H9 (cell line): ENCODE measurements at regions not wholly inside any gene's neighbourhood (a gene's known extent, or its start where the extent isn't known, plus 50 kb on each side); places are given as distances from the start of the nearest gene placed in this dataset.

Experiments
- DNase-seq: peaks from one replicate; pipeline ENCODE4 v3.0.0-alpha.2; 2017
- H2AFZ ChIP-seq: one replicate; pipeline ENCODE4 v1.6.1; 2013; ENCODE audit warnings: mild to moderate bottlenecking, low read length, control low read depth, moderate library complexity
- H2AK5ac ChIP-seq: 2 replicates; pipeline ENCODE4 v1.6.1; 2013; ENCODE audit warnings: low read length, control low read depth, mixed read lengths; ENCODE audit not compliant: insufficient read length
- H2BK120ac ChIP-seq: one replicate; pipeline ENCODE4 v1.6.1; 2013; ENCODE audit warnings: low read depth, mild to moderate bottlenecking, low read length, control low read depth, inconsistent platforms; ENCODE audit not compliant: poor library complexity, severe bottlenecking
- H2BK12ac ChIP-seq: 2 replicates; pipeline ENCODE4 v1.6.1; 2013; ENCODE audit warnings: low read length, control low read depth, mixed read lengths, low read depth; ENCODE audit not compliant: insufficient read length
- H2BK15ac ChIP-seq: 2 replicates; pipeline ENCODE4 v1.6.1; 2013; ENCODE audit warnings: low read depth, low read length, control low read depth
- H2BK20ac ChIP-seq: one replicate; pipeline ENCODE4 v1.6.1; 2013; ENCODE audit warnings: low read depth, mild to moderate bottlenecking, low read length, control low read depth, inconsistent platforms; ENCODE audit not compliant: poor library complexity, severe bottlenecking
- H2BK5ac ChIP-seq: 2 replicates; pipeline ENCODE4 v1.6.1; 2013; ENCODE audit warnings: low read length, control low read depth, mixed read lengths; ENCODE audit not compliant: insufficient read length
- H3K14ac ChIP-seq: 2 replicates; pipeline ENCODE4 v1.6.1; 2013; ENCODE audit warnings: low read length, control low read depth; ENCODE audit not compliant: insufficient read depth
- H3K18ac ChIP-seq: 2 replicates; pipeline ENCODE4 v1.6.1; 2013; ENCODE audit warnings: low read depth, mild to moderate bottlenecking, mixed read lengths, low read length, control low read depth; ENCODE audit not compliant: insufficient read length
- H3K23ac ChIP-seq: 2 replicates; pipeline ENCODE4 v1.6.1; 2013; ENCODE audit warnings: low read length, control low read depth, mixed read lengths, low read depth; ENCODE audit not compliant: insufficient read length
- H3K23me2 ChIP-seq: 2 replicates; pipeline ENCODE4 v1.6.1; 2013; ENCODE audit warnings: low read depth, mild to moderate bottlenecking, mixed read lengths, low read length, control low read depth; ENCODE audit not compliant: insufficient read length, poor library complexity, severe bottlenecking
- H3K27ac ChIP-seq: 2 replicates; pipeline ENCODE4 v1.5.1; 2013; ENCODE audit warnings: low read length, control low read depth, mixed read lengths, low read depth; ENCODE audit not compliant: insufficient read length
- H3K27me3 ChIP-seq: 2 replicates; pipeline ENCODE4 v1.6.1; 2013; ENCODE audit warnings: low read length, control low read depth, inconsistent platforms; ENCODE audit not compliant: insufficient read depth
- H3K4ac ChIP-seq: 2 replicates; pipeline ENCODE4 v1.6.1; 2013; ENCODE audit warnings: low read depth, mild to moderate bottlenecking, control low read depth, inconsistent platforms, low read length, moderate library complexity
- H3K4me1 ChIP-seq: 2 replicates; pipeline ENCODE4 v1.6.1; 2013; ENCODE audit warnings: low read length, control low read depth, inconsistent platforms; ENCODE audit not compliant: insufficient read depth
- H3K4me2 ChIP-seq: 2 replicates; pipeline ENCODE4 v1.6.1; 2013; ENCODE audit warnings: low read length, control low read depth, mixed read lengths; ENCODE audit not compliant: insufficient read length, insufficient read depth
- H3K56ac ChIP-seq: 2 replicates; pipeline ENCODE4 v1.6.1; 2013; ENCODE audit warnings: low read depth, mild to moderate bottlenecking, mixed read lengths, low read length, control low read depth; ENCODE audit not compliant: insufficient read length
- H3K79me1 ChIP-seq: 2 replicates; pipeline ENCODE4 v1.6.1; 2013; ENCODE audit warnings: low read depth, mild to moderate bottlenecking, moderate library complexity, low read length, control low read depth, inconsistent platforms; ENCODE audit not compliant: insufficient read depth, poor library complexity, severe bottlenecking
- H3K79me2 ChIP-seq: 2 replicates; pipeline ENCODE4 v1.6.1; 2013; ENCODE audit warnings: low read length, control low read depth, inconsistent platforms; ENCODE audit not compliant: insufficient read depth
- H3K9ac ChIP-seq: 2 replicates; pipeline ENCODE4 v1.6.1; 2013; ENCODE audit warnings: low read length, control low read depth, mixed read lengths; ENCODE audit not compliant: insufficient read length; ENCODE audit errors: extremely low read depth
- H3K9me3 ChIP-seq: one replicate; pipeline ENCODE4 v1.6.1; 2013; ENCODE audit warnings: low read depth, low read length, inconsistent platforms; ENCODE audit not compliant: control insufficient read depth
- H3T11ph ChIP-seq: one replicate; pipeline ENCODE4 v1.6.1; 2013; ENCODE audit warnings: mild to moderate bottlenecking, low read length, control low read depth, inconsistent platforms
- H4K20me1 ChIP-seq: one replicate; pipeline ENCODE4 v1.6.1; 2013; ENCODE audit not compliant: control insufficient read depth, insufficient read length, insufficient read depth
- H4K5ac ChIP-seq: 2 replicates; pipeline ENCODE4 v1.6.1; 2013; ENCODE audit warnings: low read depth, mild to moderate bottlenecking, mixed read lengths, low read length, control low read depth; ENCODE audit not compliant: insufficient read length
- H4K8ac ChIP-seq: replicated peaks from 2 replicates; pipeline ENCODE4 v1.6.1; 2013; ENCODE audit warnings: low read length, control low read depth, mixed read lengths, low read depth; ENCODE audit not compliant: insufficient read length
- H4K91ac ChIP-seq: 2 replicates; pipeline ENCODE4 v1.6.1; 2013; ENCODE audit warnings: low read depth, mild to moderate bottlenecking, moderate library complexity, mixed read lengths, low read length, control low read depth; ENCODE audit not compliant: insufficient read length
- H3K27ac Mint-ChIP-seq, 3 experiments: 2 replicates in 2 of 3; 3 replicates in 1 of 3; pipeline ENCODE4 v1.8.0; 2020 to 2021; ENCODE audit warnings: mixed read lengths in 3 of 3, mild to moderate bottlenecking in 1 of 3, moderate library complexity in 1 of 3
- H3K27me3 Mint-ChIP-seq: 2 replicates; pipeline ENCODE4 v1.8.0; 2021; ENCODE audit warnings: low read depth, mild to moderate bottlenecking, moderate library complexity, mixed read lengths
- H3K36me3 Mint-ChIP-seq, 3 experiments: 2 replicates in 2 of 3; 3 replicates in 1 of 3; pipeline ENCODE4 v1.8.0; 2020 to 2021; ENCODE audit warnings: low read depth in 3 of 3, mixed read lengths in 3 of 3; ENCODE audit not compliant: insufficient read depth in 1 of 3
- H3K4me1 Mint-ChIP-seq, 2 experiments: 2 replicates each; pipeline ENCODE4 v1.8.0; 2020; ENCODE audit warnings: mixed read lengths in 2 of 2
- H3K4me3 Mint-ChIP-seq, 2 experiments: 2 replicates in 1 of 2; 3 replicates in 1 of 2; pipeline ENCODE4 v1.8.0; 2020 to 2021; ENCODE audit warnings: mild to moderate bottlenecking in 2 of 2, mixed read lengths in 2 of 2, moderate library complexity in 1 of 2
- H3K9me3 Mint-ChIP-seq, 2 experiments: 2 replicates in 1 of 2; 3 replicates in 1 of 2; pipeline ENCODE4 v1.8.0; 2020; ENCODE audit warnings: mild to moderate bottlenecking in 2 of 2, mixed read lengths in 2 of 2, moderate library complexity in 1 of 2
- CTCF ChIP-seq: fragments of 200-600 bp; sonication (generic); conservative IDR thresholded peaks from 3 replicates; pipeline ENCODE4 v1.8.0; 2021; ENCODE audit warnings: antibody characterized with exemption, mild to moderate bottlenecking
- WGBS: extraction: QIAGEN DNeasy Blood & Tissue Kit; methylation state at CpG from one replicate; pipeline ENCODE4 v1.1.7; 2013; ENCODE audit warnings: missing lambda C conversion rate, low lambda C conversion rate, mixed read lengths; ENCODE audit not compliant: insufficient read length; ENCODE audit errors: extremely low coverage; 5-methylcytosine and 5-hydroxymethylcytosine counted together

GRCh38 chr17:34066528-34066927 lies 188.6 kb upstream of the CCL2 start:
- Histone ChIP-seq H2AK5ac (no peak overlapping the region), H3K79me2 (no peaks in the 10 kb centered on the region), H3K14ac (no peak overlapping the region)

More at GRCh38 chr17:34066528-34066927, 188.6 kb upstream of the CCL2 start:
- H3K27me3 Mint-ChIP-seq = 0 out of 2 replicates have a peak, but pooled peaks cover 1% of the 10 kb centered on the region
- no peaks in the 10 kb centered on the region for H3K79me1 ChIP-seq
- H3K27ac Mint-ChIP-seq = no peak overlapping the region; a peak in 1 of 7 replicates
- no peak overlapping the region for H2BK20ac ChIP-seq
- H3T11ph ChIP-seq = no peak overlapping the region
- no peak overlapping the region for H2BK15ac ChIP-seq
- no peak overlapping the region for H4K8ac ChIP-seq
- no peak for TF ChIP-seq CTCF
- H2AFZ ChIP-seq = no peak overlapping the region
- WGBS = no CpG with 5 or more reads among the region's 3 CpGs
- no peaks in the 10 kb centered on the region for H3K27me3 ChIP-seq
- H3K23me2 ChIP-seq = no peaks in the 10 kb centered on the region
- H4K5ac ChIP-seq = no peak overlapping the region
- no peak overlapping the region for H3K4me2 ChIP-seq
- H4K91ac ChIP-seq = no peak overlapping the region
- peaks cover 0 to 7% of the 10 kb centered on the region in 2 experiments; a peak in 1 of 5 replicates for H3K9me3 Mint-ChIP-seq
- H3K9me3 ChIP-seq = no peaks in the 10 kb centered on the region
- no peak overlapping the region for H3K4ac ChIP-seq
- no peak overlapping the region for H2BK5ac ChIP-seq
- H3K4me1 ChIP-seq = no peaks in the 10 kb centered on the region
- H2BK12ac ChIP-seq = no peak overlapping the region
- no peaks in the 10 kb centered on the region for H4K20me1 ChIP-seq
- no peak overlapping the region for H3K27ac ChIP-seq
- H3K18ac ChIP-seq = no peak overlapping the region
- no peaks in the 10 kb centered on the region for H3K4me1 Mint-ChIP-seq
- DNase-seq = no peak
- no peak overlapping the region for H3K56ac ChIP-seq
- no peaks in the 10 kb centered on the region for H3K36me3 Mint-ChIP-seq
- no peak overlapping the region for H3K4me3 Mint-ChIP-seq
- H3K9ac ChIP-seq = no peak overlapping the region
- H2BK120ac ChIP-seq = no peak overlapping the region
- H3K23ac ChIP-seq = no peak overlapping the region
